ENCODE measurements at regions not wholly inside any gene's neighbourhood (a gene's known extent, or its start where the extent isn't known, plus 50 kb on each side); places are given as distances from the start of the nearest gene placed in this dataset.

DNA sequence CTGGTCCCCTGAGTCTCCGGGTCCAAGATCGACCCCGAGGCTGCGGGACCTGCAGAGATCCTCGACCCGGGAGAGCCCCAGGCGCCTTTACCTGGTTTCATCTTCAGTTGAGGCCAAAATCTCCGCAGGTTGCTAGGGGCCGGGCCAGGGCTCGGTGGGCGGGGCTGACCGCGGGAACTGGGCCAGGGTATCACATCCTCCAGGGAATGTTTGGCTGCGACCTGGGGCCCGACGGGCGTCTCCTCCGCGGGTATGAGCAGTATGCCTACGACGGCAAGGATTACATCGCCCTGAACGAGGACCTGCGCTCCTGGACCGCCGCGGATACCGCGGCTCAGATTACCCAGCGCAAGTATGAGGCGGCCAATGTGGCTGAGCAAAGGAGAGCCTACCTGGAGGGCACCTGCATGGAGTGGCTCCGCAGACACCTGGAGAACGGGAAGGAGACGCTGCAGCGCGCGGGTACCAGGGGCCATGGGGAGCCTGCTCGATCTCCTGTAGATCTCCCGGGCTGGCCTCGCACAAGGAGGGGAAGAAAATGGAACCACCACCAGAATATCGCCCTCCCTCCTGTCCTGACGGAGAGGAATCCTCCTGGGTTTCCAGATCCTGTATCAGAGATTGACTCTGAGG, 53.8 kb upstream of the POLR1H start:
- Histone ChIP-seq H3K4me2 (ENCODE audit: low read length) (no peak overlapping the region), H2AFZ (ENCODE audit: low read length) (no peak overlapping the region)

GRCh38 chr6:30009113-30009512, 52.0 kb upstream of the POLR1H start:
- no peaks in the 10 kb centered on the region for H3K79me2 ChIP-seq (ENCODE audit: low read length)
- no peak overlapping the region for H3K4me2 ChIP-seq (ENCODE audit: low read length)
- H3K9me2 ChIP-seq (replicated peaks; ENCODE audit: low read length) = no peaks in the 10 kb centered on the region
- CTCF ChIA-PET = no interaction called here
- intact Hi-C loops (cut with micrococcal nuclease) = no loop called here
- no peaks in the 10 kb centered on the region for H3K9me3 ChIP-seq (ENCODE audit: low read length)
- H3K27ac ChIP-seq (ENCODE audit: low read length) = no peak overlapping the region
- no peak overlapping the region for H3K9ac ChIP-seq (ENCODE audit: low read length)
- POLR2A ChIA-PET (ENCODE audit: unreplicated experiment) = no interaction called here
- no peak overlapping the region for H2AFZ ChIP-seq (ENCODE audit: low read length)
- no TSS peak for BruUV-seq (replicated peaks)
- H4K20me1 ChIP-seq (ENCODE audit: low read length) = no peaks in the 10 kb centered on the region
- no peak for DNase-seq
- no peaks in the 10 kb centered on the region for H3K36me3 ChIP-seq (ENCODE audit: low read depth, low read length)
- no peaks in the 10 kb centered on the region for H3F3A ChIP-seq (ENCODE audit: low read length, unreplicated experiment)
- no peaks in the 10 kb centered on the region for H3K27me3 ChIP-seq (ENCODE audit: low read length)
- ATAC-seq = no peak
- no peak overlapping the region for H3K4me3 ChIP-seq (ENCODE audit: low read length)
- no peaks in the 10 kb centered on the region for H3K4me1 ChIP-seq (ENCODE audit: insufficient read depth, low read length)
- TF ChIP-seq EZH2phosphoT487 (IDR thresholded peaks at IDR 0.05; ENCODE audit: borderline replicate concordance, low read length) (no peak), EZH2 (IDR thresholded peaks at IDR 0.05; ENCODE audit: low read length, unreplicated experiment) (no peak), CTCF (conservative IDR thresholded peaks at IDR 0.05; ENCODE audit: low read depth, low read length) (no peak)

More for the DNA sequence above, 53.8 kb upstream of the POLR1H start:
- Histone ChIP-seq H3K9ac (ENCODE audit: low read length) (no peak overlapping the region), H3K4me1 (ENCODE audit: insufficient read depth, low read length) (peaks cover 3% of the 10 kb centered on the region; the same call in 1 of the 2 replicates), H3K9me3 (ENCODE audit: low read length) (no peaks in the 10 kb centered on the region), H3K36me3 (ENCODE audit: low read depth, low read length) (no peaks in the 10 kb centered on the region), H3K27ac (ENCODE audit: low read length) (no peak overlapping the region), H3K4me3 (ENCODE audit: low read length) (no peak overlapping the region), H4K20me1 (ENCODE audit: low read length) (no peaks in the 10 kb centered on the region), H3K9me2 (replicated peaks; ENCODE audit: low read length) (no peaks in the 10 kb centered on the region), H3K79me2 (ENCODE audit: low read length) (no peaks in the 10 kb centered on the region), H3K27me3 (ENCODE audit: low read length) (no peaks in the 10 kb centered on the region), H3F3A (ENCODE audit: low read length, unreplicated experiment) (no peaks in the 10 kb centered on the region)
- no peak for ATAC-seq
- TF ChIP-seq EZH2phosphoT487 (IDR thresholded peaks at IDR 0.05; ENCODE audit: borderline replicate concordance, low read length) (no peak), CTCF (conservative IDR thresholded peaks at IDR 0.05; ENCODE audit: low read depth, low read length) (no peak), EZH2 (IDR thresholded peaks at IDR 0.05; ENCODE audit: low read length, unreplicated experiment) (no peak)
- BruUV-seq (replicated peaks) = no TSS peak
- no peak for DNase-seq
- ChIA-PET CTCF (no interaction called here), POLR2A (ENCODE audit: unreplicated experiment) (no interaction called here)
- intact Hi-C loops (cut with micrococcal nuclease) = no loop called here

Measured in PC-3 (cell line).